ACC112 (cell line): ENCODE measurements at regions not wholly inside any gene's neighbourhood (a gene's known extent, or its start where the extent isn't known, plus 50 kb on each side); places are given as distances from the start of the nearest gene placed in this dataset.

ENCODE experiments used
- H2AFZ ChIP-seq: fragments of 200-600 bp; sonication (generic); one replicate; pipeline ENCODE4 v1.6.0; 2017; ENCODE audit warnings: antibody characterized with exemption, low read length; ENCODE audit not compliant: unreplicated experiment
- H3K27ac ChIP-seq: fragments of 200-600 bp; sonication (generic); 2 replicates; pipeline ENCODE4 v1.5.1; 2014; ENCODE audit warnings: low read depth, mild to moderate bottlenecking, antibody characterized with exemption, low read length, moderate library complexity
- H3K27me3 ChIP-seq: fragments of 200-600 bp; sonication (generic); 2 replicates; pipeline ENCODE4 v1.6.1; 2014; ENCODE audit warnings: mild to moderate bottlenecking, antibody characterized with exemption, low read length, moderate library complexity, mixed read lengths; ENCODE audit not compliant: insufficient read depth
- H3K36me3 ChIP-seq: fragments of 200-600 bp; sonication (generic); 2 replicates; pipeline ENCODE4 v1.6.1; 2016; ENCODE audit warnings: mild to moderate bottlenecking, antibody characterized with exemption, low read length, moderate library complexity, mixed read lengths; ENCODE audit not compliant: insufficient read depth
- H3K4me1 ChIP-seq: fragments of 200-600 bp; sonication (generic); one replicate; pipeline ENCODE4 v1.6.1; 2016; ENCODE audit warnings: low read length, mixed read lengths; ENCODE audit not compliant: insufficient read depth, unreplicated experiment, control insufficient read depth
- H3K4me3 ChIP-seq: fragments of 200-600 bp; sonication (generic); 2 replicates; pipeline ENCODE4 v1.5.1; 2014; ENCODE audit warnings: mild to moderate bottlenecking, low read depth, low read length
- H3K79me2 ChIP-seq: fragments of 200-600 bp; sonication (generic); one replicate; pipeline ENCODE4 v1.6.0; 2016; ENCODE audit warnings: low read length; ENCODE audit not compliant: control insufficient read depth, unreplicated experiment, insufficient read depth

DNA sequence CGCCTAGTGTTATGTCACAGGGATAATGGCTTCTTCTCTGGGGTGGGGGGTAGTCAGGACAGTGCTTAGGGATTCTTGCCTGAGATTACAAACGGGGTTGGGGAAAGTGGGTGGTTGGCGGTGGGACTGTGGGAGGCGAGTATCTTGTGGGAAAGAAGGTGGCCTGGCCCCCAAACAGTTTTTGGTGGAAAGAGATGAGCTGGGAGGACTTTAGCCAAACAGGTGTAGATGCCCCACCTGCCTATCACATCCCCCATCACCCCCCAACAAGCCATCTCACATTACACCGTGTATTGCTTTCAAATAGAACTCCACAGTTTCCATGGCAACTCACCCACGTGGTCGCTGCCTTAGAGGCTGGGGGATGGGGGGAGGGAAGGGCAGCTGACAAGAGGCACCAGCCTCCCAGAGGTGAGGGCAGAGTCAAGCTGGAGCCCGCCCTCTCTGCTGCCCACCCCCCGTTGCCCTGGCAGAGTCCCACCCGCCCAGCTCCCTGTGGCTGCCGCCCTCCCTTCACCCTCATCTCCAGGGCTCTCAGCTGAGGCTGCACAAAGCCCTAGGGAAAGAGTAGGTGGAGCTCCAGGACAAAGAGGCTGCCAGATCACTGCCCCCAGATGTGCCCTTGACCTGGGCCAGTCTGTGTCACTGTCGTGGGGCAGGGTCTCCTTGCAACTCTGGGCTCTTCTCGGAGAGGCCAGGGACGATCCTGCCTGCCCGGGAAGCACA is 98.3 kb downstream of the LRRC74A start:
- Histone ChIP-seq H3K79me2 (no peaks in the 10 kb centered on the region), H3K4me3 (no peak overlapping the region), H3K4me1 (peaks cover 44% of the 10 kb centered on the region), H3K36me3 (no peaks in the 10 kb centered on the region), H2AFZ (no peak overlapping the region), H3K27ac (no peak overlapping the region), H3K27me3 (no peaks in the 10 kb centered on the region)

DNA sequence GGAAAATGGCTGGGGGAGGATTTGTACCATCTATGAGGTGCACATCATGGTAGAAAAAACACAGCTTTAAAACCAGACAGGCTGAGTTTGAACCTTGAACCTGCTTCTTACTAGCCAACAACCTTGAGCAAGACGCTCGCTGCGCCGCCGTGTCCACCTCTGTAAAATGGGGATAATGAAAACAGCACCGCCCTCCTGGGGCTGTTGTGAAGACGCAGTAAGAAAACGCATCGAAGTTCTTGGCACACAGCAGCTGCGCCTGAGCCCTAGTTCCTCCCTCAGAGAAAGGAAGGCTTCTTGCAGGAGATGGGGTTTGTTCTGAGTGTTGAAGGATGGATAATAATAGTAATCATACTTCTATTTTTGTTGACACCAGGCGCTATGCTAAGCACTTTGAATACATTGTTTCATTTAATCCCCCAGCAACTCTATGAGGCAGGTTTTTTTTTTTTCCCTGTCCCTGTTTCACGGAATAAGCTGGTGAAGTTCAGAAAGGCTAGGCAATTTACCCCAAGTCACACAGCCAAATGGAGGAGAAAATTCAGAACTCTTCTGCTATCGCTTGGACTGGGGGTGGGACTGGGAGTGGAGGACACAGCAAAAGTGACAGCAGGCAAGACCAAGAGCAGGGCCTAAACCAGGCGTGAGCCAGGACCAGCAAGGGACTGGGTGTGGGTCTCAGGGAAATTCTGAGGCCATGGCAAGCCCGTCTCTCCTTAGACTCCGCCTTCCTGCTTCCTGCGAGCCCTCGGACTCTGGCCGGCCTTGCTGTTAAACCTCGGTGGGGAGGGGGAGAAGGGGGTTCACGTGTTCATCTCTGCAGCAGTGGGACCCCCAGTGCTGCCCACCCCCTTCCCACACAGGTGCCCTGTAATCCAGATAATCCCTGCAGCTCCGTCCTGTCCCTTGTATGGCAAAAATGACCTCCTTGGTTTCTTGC is 97.5 kb downstream of the LRRC74A start:
- H2AFZ ChIP-seq, result no peak overlapping the region
- H3K27ac ChIP-seq, result no peak overlapping the region
- no peaks in the 10 kb centered on the region for H3K36me3 ChIP-seq
- no peak overlapping the region for H3K4me3 ChIP-seq
- H3K27me3 ChIP-seq, result no peaks in the 10 kb centered on the region
- H3K4me1 ChIP-seq, result peaks cover 45% of the 10 kb centered on the region
- no peaks in the 10 kb centered on the region for H3K79me2 ChIP-seq

DNA sequence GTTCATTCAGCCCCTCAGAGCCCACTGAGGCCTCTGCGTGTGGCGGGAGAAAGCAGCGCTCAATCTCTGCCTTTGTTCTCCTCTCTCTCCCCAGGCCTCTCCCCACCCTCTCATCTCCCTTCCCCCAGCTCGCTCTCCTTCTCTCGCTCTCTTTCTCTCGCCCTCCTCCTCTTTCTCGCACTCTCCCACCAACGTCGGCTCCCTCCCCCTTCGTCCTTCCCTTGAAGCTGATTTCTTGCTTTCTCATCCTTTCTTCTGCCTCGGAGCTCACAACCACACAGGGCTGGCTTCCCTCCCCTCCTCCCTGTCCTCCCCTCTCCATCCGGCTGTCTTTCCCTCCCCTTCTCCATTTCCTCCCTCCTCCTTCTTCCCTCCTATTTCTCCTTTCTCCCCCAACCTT is 96.4 kb downstream of the LRRC74A start:
- Histone ChIP-seq H3K27me3 (no peaks in the 10 kb centered on the region), H3K36me3 (no peaks in the 10 kb centered on the region), H3K27ac (no peak overlapping the region), H2AFZ (no peak overlapping the region), H3K79me2 (no peaks in the 10 kb centered on the region), H3K4me3 (no peak overlapping the region), H3K4me1 (peaks cover 45% of the 10 kb centered on the region)

DNA sequence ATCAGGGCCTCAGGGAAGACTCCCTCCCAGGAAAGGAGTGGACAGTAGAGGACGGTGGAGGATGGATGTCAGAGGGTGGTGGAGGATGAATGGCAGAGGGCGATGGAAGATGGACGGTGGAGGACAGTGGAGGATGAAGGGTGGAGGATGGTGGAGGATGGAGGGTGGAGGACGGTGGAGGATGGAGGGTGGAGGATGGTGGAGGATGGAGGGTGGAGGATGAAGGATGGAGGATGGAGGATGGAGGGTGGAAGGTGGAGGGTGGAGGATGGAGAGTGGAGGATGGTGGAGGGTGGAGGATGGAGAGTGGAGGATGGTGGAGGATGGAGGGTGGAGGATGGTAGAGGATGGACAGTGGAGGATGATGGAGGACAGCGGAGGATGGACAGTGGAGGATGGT is 95.9 kb downstream of the LRRC74A start:
- Histone ChIP-seq H3K27me3 (no peaks in the 10 kb centered on the region), H3K36me3 (no peaks in the 10 kb centered on the region), H3K4me1 (peaks cover 45% of the 10 kb centered on the region), H2AFZ (no peak overlapping the region), H3K27ac (no peak overlapping the region), H3K4me3 (no peak overlapping the region), H3K79me2 (no peaks in the 10 kb centered on the region)

DNA sequence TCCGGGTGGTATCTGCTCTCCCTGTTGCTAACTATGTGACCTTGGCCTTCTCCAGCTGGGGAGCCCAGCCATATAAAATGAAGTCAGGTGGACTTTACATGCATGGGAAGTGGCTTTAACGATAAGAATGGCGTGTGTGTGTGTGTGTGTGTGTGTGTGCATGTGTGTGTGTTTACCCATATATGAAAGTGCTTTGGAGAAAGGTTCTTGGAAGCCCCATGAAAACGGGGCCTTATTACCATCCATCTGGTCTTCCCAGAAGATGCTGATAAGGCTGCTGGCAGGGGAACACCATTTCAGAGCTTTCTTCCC is 94.8 kb downstream of the LRRC74A start:
- peaks cover 44% of the 10 kb centered on the region for H3K4me1 ChIP-seq
- H3K27ac ChIP-seq, result peak overlapping the region; percentile 99; the same call in 1 of the 2 replicates
- no peaks in the 10 kb centered on the region for H3K27me3 ChIP-seq
- no peaks in the 10 kb centered on the region for H3K36me3 ChIP-seq
- no peaks in the 10 kb centered on the region for H3K79me2 ChIP-seq
- no peak overlapping the region for H2AFZ ChIP-seq
- no peak overlapping the region for H3K4me3 ChIP-seq

DNA sequence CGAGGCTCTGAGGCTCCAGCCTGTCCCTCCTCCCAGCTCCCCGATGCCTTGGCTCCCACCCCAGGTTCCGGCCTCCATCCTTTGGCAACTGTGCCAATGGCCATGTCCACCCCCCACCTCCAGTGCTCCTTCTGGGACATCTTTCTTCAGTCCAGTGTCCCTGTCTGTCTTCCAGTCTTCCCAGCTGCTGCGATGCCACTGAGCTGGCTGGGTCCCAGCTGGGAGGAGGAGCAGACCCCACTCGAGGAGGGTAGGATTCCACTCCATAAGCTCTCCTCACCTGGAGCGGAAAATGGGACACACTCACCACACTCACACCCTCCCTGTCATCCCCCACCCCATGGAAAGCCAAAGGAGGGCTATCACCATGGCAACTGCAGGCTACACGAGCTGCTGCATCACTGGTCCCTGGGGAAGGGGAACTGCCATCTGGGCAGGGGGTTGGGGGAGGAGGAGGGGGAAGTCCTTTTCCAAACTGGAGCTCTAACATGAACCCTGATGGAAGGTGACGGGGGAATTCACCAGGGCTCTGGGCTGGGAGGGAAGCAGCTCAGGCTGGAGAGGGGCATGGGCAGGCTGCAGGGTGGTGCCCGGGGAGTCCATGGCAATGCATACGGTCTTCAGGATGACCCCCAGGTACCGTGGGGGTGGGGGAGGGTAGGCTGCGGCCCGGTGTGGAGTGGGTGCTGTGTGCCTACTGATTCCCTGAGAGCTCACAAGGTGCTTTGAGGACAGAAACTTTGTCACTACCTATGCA is 94.3 kb downstream of the LRRC74A start:
- Histone ChIP-seq H3K27me3 (no peaks in the 10 kb centered on the region), H3K4me1 (peaks cover 44% of the 10 kb centered on the region), H3K36me3 (no peaks in the 10 kb centered on the region), H3K4me3 (peak overlapping the region; percentile 41), H3K27ac (peak overlapping the region; percentile 99), H3K79me2 (no peaks in the 10 kb centered on the region), H2AFZ (peak overlapping the region; percentile 43)

DNA sequence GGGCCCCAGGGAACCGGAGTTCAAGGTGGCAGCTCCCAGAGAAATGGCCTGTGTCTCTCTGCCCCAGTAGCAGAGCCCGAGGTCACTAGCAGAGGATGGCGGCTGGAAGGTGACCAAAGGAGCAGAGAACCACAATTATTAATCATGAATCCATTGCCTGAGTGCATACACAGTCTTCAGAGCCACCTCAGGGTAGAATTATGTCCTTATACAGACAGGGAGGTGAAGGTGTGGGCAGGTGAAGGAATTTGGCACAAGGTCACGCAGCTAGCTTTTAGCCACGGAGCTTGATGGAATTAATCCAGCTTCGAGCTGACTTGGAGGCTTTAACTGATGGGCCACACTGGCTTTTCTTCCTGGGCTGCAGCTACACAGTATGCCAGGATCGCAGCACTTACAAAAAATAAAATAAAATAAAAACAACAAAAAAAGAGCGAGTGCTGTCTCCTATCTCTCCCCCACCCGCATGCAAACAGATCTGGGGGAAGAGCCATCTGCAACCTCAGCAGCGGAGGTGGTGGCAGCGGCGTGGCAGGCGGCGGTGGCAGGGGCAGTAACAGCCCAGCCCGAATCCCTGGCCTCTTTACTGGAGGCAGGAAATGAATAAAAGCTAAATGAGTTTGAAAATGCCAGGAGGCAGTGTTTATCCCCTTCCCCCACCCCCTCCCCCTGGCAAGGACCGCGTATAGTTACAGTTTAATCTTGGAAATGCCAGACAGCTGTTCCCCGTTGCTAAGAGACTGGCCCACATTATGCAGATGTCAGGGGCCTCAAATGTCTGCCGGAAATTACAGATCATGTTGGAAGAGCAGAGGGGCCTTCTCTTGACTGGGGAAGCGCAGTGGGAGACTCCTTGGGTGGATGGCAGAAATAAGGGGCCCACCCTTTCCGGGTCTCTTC is 93.5 kb downstream of the LRRC74A start:
- Histone ChIP-seq H2AFZ (peak overlapping the region; percentile 43), H3K27ac (peak overlapping the region; percentile 99), H3K4me1 (peaks cover 40% of the 10 kb centered on the region)

More for the DNA sequence above, 93.5 kb downstream of the LRRC74A start:
- no peaks in the 10 kb centered on the region for H3K27me3 ChIP-seq
- H3K4me3 ChIP-seq, result peak overlapping the region; percentile 41
- H3K36me3 ChIP-seq, result no peaks in the 10 kb centered on the region
- no peaks in the 10 kb centered on the region for H3K79me2 ChIP-seq
